ENCODE measurements at regions not wholly inside any gene's neighbourhood (a gene's known extent, or its start where the extent isn't known, plus 50 kb on each side); places are given as distances from the start of the nearest gene placed in this dataset.
A peak's percentile ranks its signal among the peaks of the same experiment; 100 is the strongest.
"Not testable (repeated sequence)": the region's sequence is repeated elsewhere in the genome, so short reads cannot be mapped to it uniquely, and the experiment has no call there.

DNA sequence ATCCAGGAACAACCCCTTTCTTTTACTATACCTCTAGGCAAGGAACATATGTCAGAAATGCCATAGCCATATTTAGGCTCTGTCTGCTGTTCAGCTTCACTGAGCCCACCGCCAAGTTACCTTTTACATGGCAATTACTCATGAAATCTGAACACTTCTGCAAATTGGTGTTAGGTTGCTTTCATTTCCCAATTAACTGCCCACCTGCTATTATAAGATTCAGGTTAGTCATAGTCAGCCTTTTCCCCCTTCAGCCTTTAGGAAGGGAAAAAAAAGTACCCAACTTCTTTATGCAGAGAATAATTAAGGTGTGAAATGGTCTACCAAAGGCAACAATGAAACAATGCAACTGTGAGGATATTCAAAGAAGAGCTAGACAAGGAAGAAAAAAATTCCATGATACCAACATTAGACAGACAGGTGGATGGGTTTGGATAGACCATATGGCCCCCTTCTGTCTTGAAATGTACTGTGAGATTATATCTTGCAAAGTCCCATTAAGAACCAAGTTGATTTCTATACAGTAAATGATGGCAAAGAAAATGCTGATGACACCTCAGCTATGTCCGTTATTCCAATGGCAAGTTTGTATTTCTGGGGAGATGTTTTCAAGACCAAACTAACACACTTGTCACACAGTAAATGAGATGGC, 442.1 kb upstream of the NRP1 start:
- no peak for TF ChIP-seq POLR2A (IDR thresholded peaks at IDR 0.05)
- TF ChIP-seq, protein P1, sequence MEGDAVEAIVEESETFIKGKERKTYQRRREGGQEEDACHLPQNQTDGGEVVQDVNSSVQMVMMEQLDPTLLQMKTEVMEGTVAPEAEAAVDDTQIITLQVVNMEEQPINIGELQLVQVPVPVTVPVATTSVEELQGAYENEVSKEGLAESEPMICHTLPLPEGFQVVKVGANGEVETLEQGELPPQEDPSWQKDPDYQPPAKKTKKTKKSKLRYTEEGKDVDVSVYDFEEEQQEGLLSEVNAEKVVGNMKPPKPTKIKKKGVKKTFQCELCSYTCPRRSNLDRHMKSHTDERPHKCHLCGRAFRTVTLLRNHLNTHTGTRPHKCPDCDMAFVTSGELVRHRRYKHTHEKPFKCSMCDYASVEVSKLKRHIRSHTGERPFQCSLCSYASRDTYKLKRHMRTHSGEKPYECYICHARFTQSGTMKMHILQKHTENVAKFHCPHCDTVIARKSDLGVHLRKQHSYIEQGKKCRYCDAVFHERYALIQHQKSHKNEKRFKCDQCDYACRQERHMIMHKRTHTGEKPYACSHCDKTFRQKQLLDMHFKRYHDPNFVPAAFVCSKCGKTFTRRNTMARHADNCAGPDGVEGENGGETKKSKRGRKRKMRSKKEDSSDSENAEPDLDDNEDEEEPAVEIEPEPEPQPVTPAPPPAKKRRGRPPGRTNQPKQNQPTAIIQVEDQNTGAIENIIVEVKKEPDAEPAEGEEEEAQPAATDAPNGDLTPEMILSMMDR (IDR thresholded peaks at IDR 0.05), result no peak
- H3K4me1 ChIP-seq, result peaks cover 0 to 16% (median 6%) of the 10 kb centered on the region in 3 donors
- 90 to 96% methylated on average over 2 of the region's 2 CpGs for WGBS, 2 donors
- intact Hi-C loops (cut with DNase I), result no loop called here
- no peak for DNase-seq
- H3K27me3 ChIP-seq, result no peaks in the 10 kb centered on the region
- no peaks in the 10 kb centered on the region for H3K36me3 ChIP-seq
- no peak overlapping the region for H3K4me3 ChIP-seq
- no peak overlapping the region for H3K27ac ChIP-seq
- no peaks in the 10 kb centered on the region for H3K9me3 ChIP-seq

DNA sequence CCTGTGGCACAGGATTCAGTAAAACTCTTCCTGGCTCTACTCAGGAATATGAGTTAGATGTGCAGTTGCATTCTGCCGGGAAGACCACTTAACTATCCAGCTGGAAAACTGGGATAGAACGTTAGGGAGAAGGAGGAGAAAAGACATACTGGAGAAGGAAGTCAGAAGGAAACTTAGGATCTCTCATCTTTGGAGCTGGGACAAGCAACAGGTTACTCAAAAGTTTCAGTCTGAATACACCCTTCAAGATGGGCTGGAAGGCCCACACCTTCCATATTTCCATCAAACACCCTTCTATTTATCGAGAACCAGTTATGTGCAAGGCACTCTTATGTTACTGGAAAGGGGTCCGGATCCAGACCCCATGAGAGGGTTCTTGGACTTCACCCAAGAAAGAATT, 440.4 kb upstream of the NRP1 start:
- no peak for TF ChIP-seq POLR2A (IDR thresholded peaks at IDR 0.05)
- TF ChIP-seq, protein P1 (IDR thresholded peaks at IDR 0.05), result no peak
- H3K4me3 ChIP-seq, result no peak overlapping the region
- intact Hi-C loops (cut with DNase I), result no loop called here
- no peaks in the 10 kb centered on the region for H3K36me3 ChIP-seq
- no peaks in the 10 kb centered on the region for H3K27me3 ChIP-seq
- peaks cover 0 to 16% (median 6%) of the 10 kb centered on the region in 3 donors for H3K4me1 ChIP-seq
- H3K27ac ChIP-seq, result no peak overlapping the region
- WGBS, 2 donors, result 79 to 81% methylated on average over 4 of the region's 4 CpGs
- H3K9me3 ChIP-seq, result no peaks in the 10 kb centered on the region
- no peak for DNase-seq

DNA sequence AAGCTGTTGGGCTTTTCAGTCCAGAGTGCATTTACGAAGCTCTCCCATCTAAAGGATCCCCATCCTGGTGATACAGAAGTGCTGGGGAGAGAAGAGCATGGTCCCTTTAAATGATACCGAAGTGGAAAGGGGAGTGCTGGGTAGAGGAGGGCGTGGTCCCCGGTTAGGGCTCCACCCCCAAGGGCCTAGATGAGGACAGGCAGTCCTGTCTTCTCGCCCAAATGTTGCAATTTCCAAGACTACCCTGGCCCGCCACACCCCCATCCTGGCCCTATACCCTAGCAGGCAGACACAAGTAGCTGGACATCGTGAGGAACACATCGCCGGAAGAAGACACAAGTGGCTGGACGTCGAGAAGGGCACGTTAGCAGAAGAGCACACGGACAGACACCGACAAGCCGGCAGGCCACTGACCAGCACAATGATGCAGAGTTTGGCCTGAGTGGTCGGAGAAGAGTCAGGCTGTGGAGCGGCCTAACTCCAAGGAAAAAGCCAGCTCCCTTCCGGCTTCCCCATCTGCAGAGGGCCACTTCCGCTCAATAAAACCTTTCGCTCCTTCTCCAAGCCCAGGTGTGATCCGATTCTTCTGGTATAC, 439.5 kb upstream of the NRP1 start:
- no peaks in the 10 kb centered on the region for H3K9me3 ChIP-seq
- no peaks in the 10 kb centered on the region for H3K36me3 ChIP-seq
- TF ChIP-seq POLR2A (IDR thresholded peaks at IDR 0.05), result no peak
- TF ChIP-seq, protein P1 (IDR thresholded peaks at IDR 0.05), result no peak
- H3K4me3 ChIP-seq, result no peak overlapping the region
- intact Hi-C loops (cut with DNase I), result no loop called here
- WGBS, 2 donors, result 95 to 100% methylated on average over 1 to 17 of the region's 21 CpGs
- H3K4me1 ChIP-seq, result peaks cover 0 to 16% (median 6%) of the 10 kb centered on the region in 3 donors
- no peak for DNase-seq
- no peak overlapping the region for H3K27ac ChIP-seq
- no peaks in the 10 kb centered on the region for H3K27me3 ChIP-seq

DNA sequence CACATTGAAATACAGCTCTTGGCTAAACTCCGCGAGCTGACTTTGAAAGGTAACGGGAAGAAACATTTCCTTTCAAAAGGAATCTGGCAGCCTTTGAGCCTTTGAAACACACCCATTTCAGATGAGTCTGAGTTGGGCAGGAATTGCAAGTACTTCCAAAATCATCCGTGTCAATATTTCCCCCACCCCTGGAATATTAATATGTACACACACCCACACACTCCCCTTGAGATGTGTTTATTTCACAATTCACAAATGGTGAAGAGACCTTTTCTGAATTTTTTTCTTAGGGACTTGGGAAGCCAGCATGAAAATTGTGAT, 438.7 kb upstream of the NRP1 start:
- peaks cover 0 to 16% (median 6%) of the 10 kb centered on the region in 3 donors for H3K4me1 ChIP-seq
- TF ChIP-seq POLR2A (IDR thresholded peaks at IDR 0.05), result no peak
- TF ChIP-seq, protein P1 (IDR thresholded peaks at IDR 0.05), result no peak
- DNase-seq, result no peak
- H3K27me3 ChIP-seq, result no peaks in the 10 kb centered on the region
- intact Hi-C loops (cut with DNase I), result no loop called here
- no peaks in the 10 kb centered on the region for H3K9me3 ChIP-seq
- H3K36me3 ChIP-seq, result no peaks in the 10 kb centered on the region
- 31 to 41% methylated on average over 4 of the region's 4 CpGs for WGBS, 2 donors
- no peak overlapping the region for H3K4me3 ChIP-seq
- no peak overlapping the region for H3K27ac ChIP-seq

DNA sequence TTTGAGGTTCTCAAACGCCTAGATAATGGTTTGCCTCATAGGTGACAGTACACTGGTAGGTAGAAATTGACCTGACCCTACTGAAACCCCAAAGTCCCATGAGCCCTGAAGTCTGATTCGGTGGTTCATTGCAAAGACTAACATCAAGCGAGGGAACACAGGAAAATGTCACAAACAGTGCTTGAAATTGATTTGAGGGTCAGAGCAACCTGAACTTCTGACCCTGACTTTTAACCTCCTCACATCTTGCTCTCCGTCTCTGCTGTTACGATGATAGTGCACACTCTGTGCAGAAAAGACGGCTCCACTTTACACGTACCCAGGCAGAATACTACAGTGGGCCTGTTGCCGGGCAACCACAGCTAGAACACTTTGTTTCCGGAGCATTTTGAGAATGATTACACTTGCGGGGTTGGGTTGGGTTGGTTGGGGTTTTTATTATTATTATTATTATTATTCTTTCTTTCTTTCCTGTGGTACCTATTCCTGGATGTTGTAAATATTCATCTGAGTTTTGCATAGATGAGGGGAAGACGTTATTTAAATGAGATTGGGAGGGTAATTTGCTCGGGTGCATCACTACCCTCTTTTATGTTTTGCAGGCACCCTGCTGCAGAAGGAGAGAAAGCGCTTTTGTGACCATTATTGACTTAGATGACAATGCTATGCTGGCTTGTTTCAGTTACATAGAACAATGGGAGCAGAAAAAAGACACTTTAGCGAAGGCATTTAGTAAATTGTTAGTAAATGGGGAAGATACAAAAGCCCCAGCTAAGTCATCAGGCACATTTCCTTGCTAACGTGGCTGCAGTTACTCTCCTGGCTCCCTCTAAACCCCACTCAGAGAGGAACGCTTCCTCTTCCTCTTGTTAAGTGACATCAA, 438.1 kb upstream of the NRP1 start:
- Histone ChIP-seq H3K4me1 (peaks cover 0 to 16% (median 6%) of the 10 kb centered on the region in 3 donors), H3K27me3 (no peaks in the 10 kb centered on the region), H3K36me3 (no peaks in the 10 kb centered on the region), H3K27ac (peak overlapping the region in 1 of 4 donors; percentile 34), H3K4me3 (peak overlapping the region in 1 of 4 donors; percentile 15), H3K9me3 (no peaks in the 10 kb centered on the region)
- intact Hi-C loops (cut with DNase I), result no loop called here
- TF ChIP-seq POLR2A (IDR thresholded peaks at IDR 0.05), result no peak
- TF ChIP-seq, protein P1 (IDR thresholded peaks at IDR 0.05), result no peak
- no peak for DNase-seq
- WGBS, 2 donors, result 55 to 56% methylated on average over 15 to 16 of the region's 16 CpGs

DNA sequence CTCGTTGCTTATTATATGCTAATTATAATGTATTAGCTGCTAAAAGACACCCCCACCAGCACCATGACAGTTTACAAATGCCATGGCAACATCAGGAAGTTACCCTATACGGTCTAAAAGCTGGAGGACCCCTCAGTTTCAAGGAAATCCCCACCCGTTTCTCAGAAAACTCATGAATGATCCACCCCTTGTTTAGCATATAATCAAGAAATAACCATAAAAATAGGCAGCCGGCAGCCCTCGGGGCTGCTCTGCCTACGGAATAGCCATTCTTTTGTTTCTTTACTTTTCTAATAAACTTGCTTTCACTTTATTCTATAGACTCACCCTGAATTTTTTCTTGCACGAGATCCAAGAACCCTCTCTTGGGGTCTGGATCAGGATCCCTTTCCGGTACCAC, 437.4 kb upstream of the NRP1 start:
- DNase-seq; H3K27ac ChIP-seq; H3K4me3 ChIP-seq; H3K36me3 ChIP-seq; H3K27me3 ChIP-seq; H3K9me3 ChIP-seq; intact Hi-C loops (cut with DNase I): not testable (repeated sequence)
- peaks cover 0 to 16% (median 6%) of the 10 kb centered on the region in 3 donors for H3K4me1 ChIP-seq
- 58 to 79% methylated on average over 7 to 8 of the region's 8 CpGs for WGBS, 2 donors
